ENCODE measurements at regions not wholly inside any gene's neighbourhood (a gene's known extent, or its start where the extent isn't known, plus 50 kb on each side); places are given as distances from the start of the nearest gene placed in this dataset.
A peak's percentile ranks its signal among the peaks of the same experiment; 100 is the strongest.
"Not testable (repeated sequence)": the region's sequence is repeated elsewhere in the genome, so short reads cannot be mapped to it uniquely, and the experiment has no call there.

GRCh38 chr4:1589098-1589497 is 95.0 kb downstream of the FAM53A start:
- no peak for DNase-seq

- no peak for DNase-seq
These were observed 95.8 kb downstream of the FAM53A start for GRCh38 chr4:1588306-1588705.

GRCh38 chr4:1584498-1584897 is 99.6 kb downstream of the FAM53A start:
- no peak for DNase-seq

- no peak for DNase-seq
These were observed 100.3 kb downstream of the FAM53A start for GRCh38 chr4:1583859-1584258.

- DNase-seq, result no peak
These were observed 100.9 kb downstream of the FAM53A start for GRCh38 chr4:1583051-1583785.

GRCh38 chr4:1582227-1582626 is 101.9 kb downstream of the FAM53A start:
- no peak for DNase-seq

- peak; percentile 93 for DNase-seq
These were observed 102.8 kb downstream of the FAM53A start for GRCh38 chr4:1581164-1581894.

- DNase-seq, result not testable (repeated sequence)
These were observed 103.5 kb downstream of the FAM53A start for GRCh38 chr4:1580692-1581012.

- DNase-seq, result peak; percentile 95
These were observed 104.0 kb downstream of the FAM53A start for GRCh38 chr4:1579901-1580691.

- DNase-seq, result peak; percentile 84
These were observed 104.9 kb downstream of the FAM53A start for GRCh38 chr4:1579001-1579900.

GRCh38 chr4:1578251-1578773 is 105.8 kb downstream of the FAM53A start:
- no peak for DNase-seq

GRCh38 chr4:1577822-1578217 is 106.3 kb downstream of the FAM53A start:
- no peak for DNase-seq

GRCh38 chr4:1576961-1577821 is 106.9 kb downstream of the FAM53A start:
- no peak for DNase-seq

GRCh38 chr4:1576304-1576960 is 107.7 kb downstream of the FAM53A start:
- DNase-seq, result no peak

GRCh38 chr4:1575418-1576303 is 108.5 kb downstream of the FAM53A start:
- DNase-seq, result no peak

GRCh38 chr4:1574601-1575417 is 109.3 kb downstream of the FAM53A start:
- no peak for DNase-seq

GRCh38 chr4:1573830-1574459 is 110.2 kb downstream of the FAM53A start:
- DNase-seq, result no peak

- no peak for DNase-seq
These were observed 111.0 kb downstream of the FAM53A start for GRCh38 chr4:1572964-1573720.
